Right atrium auricular region (tissue), 2 donors: ENCODE measurements at regions not wholly inside any gene's neighbourhood (a gene's known extent, or its start where the extent isn't known, plus 50 kb on each side); places are given as distances from the start of the nearest gene placed in this dataset.
"Not testable (repeated sequence)": the region's sequence is repeated elsewhere in the genome, so short reads cannot be mapped to it uniquely, and the experiment has no call there.

Source experiments
- DNase-seq: peaks from one replicate; pipeline ENCODE4 v3.0.0-alpha.2; 2019; ENCODE audit warnings: low spot score
- H3K27ac ChIP-seq, 2 donors: fragments of 200-600 bp; sonication (generic); 1 replicate in 1 of 2; 2 replicates in 1 of 2; pipeline ENCODE4 v1.5.1; 2016 to 2019
- H3K27me3 ChIP-seq, 2 donors: fragments of 200-600 bp; sonication (generic); one replicate each; pipeline versions ENCODE4 v1.5.1 to v1.6.0; 2017 to 2019
- H3K36me3 ChIP-seq: fragments of 200-600 bp; sonication (generic); one replicate; pipeline ENCODE4 v1.5.1; 2016
- H3K4me1 ChIP-seq, 2 donors: fragments of 200-600 bp; sonication (generic); one replicate each; pipeline versions ENCODE4 v1.5.1 to v1.6.0; 2017 to 2019
- H3K4me3 ChIP-seq, 2 donors: fragments of 200-600 bp; sonication (generic); 1 replicate in 1 of 2; 2 replicates in 1 of 2; pipeline ENCODE4 v1.5.1; 2017 to 2019; ENCODE audit warnings: mild to moderate bottlenecking in 1 of 2, moderate library complexity in 1 of 2
- H3K9me3 ChIP-seq, 2 donors: fragments of 200-600 bp; sonication (generic); one replicate each; pipeline ENCODE4 v1.5.1; 2019
- TF ChIP-seq, protein P1 (sequence below), 2 donors: fragments of 200-600 bp; sonication (generic); IDR thresholded peaks; one replicate each; pipeline ENCODE4 v1.5.1; 2019; ENCODE audit warnings: antibody characterized with exemption in 2 of 2

DNA sequence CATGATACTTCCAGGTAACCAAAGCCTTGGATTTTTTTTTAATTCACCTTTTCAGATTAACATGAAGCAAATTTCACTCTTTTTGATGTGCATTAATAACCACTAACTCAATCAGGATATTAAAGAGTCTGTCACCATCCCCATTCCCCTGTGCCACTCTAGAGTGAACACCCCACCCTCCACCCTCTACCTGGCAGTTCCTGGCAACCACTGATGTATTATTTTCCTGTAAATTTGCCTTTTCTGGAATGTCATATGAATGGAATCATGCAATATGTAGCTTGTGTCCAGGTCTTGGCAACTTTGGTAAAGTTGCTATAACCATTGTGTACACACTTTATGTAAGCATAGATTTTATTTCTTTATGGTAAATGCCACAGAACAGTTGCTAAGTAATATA lies 627.6 kb downstream of the MCTP2 start:
- TF ChIP-seq, protein P1, sequence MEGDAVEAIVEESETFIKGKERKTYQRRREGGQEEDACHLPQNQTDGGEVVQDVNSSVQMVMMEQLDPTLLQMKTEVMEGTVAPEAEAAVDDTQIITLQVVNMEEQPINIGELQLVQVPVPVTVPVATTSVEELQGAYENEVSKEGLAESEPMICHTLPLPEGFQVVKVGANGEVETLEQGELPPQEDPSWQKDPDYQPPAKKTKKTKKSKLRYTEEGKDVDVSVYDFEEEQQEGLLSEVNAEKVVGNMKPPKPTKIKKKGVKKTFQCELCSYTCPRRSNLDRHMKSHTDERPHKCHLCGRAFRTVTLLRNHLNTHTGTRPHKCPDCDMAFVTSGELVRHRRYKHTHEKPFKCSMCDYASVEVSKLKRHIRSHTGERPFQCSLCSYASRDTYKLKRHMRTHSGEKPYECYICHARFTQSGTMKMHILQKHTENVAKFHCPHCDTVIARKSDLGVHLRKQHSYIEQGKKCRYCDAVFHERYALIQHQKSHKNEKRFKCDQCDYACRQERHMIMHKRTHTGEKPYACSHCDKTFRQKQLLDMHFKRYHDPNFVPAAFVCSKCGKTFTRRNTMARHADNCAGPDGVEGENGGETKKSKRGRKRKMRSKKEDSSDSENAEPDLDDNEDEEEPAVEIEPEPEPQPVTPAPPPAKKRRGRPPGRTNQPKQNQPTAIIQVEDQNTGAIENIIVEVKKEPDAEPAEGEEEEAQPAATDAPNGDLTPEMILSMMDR (IDR thresholded peaks at IDR 0.05): no peak
- Histone ChIP-seq H3K4me1 (no peaks in the 10 kb centered on the region), H3K4me3 (no peak overlapping the region), H3K36me3 (no peaks in the 10 kb centered on the region), H3K9me3 (peaks cover 0 to 8% of the 10 kb centered on the region in 2 donors), H3K27me3 (no peaks in the 10 kb centered on the region), H3K27ac (no peak overlapping the region)
- DNase-seq: no peak

DNA sequence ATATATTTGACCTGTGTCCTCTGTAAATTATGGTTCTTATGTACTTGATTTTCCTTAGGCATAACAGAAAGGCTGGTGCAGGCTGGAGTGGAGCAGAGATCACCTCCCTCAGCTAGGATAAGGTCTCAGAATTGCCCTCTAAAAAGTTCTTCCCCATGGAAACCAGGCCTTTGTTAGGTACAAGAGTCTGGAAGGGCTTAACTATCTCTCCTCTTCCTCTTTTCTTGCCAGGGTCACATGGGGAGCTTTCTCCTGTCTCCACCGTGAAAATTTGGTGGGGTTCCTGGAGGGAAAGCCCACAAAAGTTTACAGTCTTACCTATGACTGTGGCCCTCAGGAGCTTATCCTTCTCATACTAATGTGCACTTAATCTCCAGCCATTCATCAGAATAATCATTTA lies 633.2 kb downstream of the MCTP2 start:
- TF ChIP-seq, protein P1 (IDR thresholded peaks at IDR 0.05): no peak
- Histone ChIP-seq H3K9me3 (peaks cover 0 to 8% of the 10 kb centered on the region in 2 donors), H3K27ac (no peak overlapping the region), H3K4me1 (no peaks in the 10 kb centered on the region), H3K36me3 (no peaks in the 10 kb centered on the region), H3K4me3 (no peak overlapping the region), H3K27me3 (no peaks in the 10 kb centered on the region)
- no peak for DNase-seq

DNA sequence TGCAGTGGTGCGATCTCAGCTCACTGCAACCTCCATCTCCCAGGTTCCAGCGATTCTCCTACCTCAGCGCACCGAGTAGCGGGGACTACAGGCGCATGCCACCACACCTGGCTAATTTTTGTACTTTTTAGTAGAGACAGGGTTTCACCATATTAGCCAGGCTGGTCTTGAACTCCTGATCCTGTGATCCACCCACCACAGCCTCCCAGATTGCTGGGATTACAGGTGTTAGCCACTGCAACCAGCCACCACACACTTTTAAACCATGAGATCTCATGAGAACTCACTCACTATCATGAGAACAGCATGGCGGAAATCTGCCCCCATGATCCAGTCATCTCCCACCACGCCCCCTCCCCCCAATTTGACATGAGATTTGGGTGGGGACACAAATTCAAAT lies 636.9 kb downstream of the MCTP2 start:
- H3K27ac ChIP-seq, H3K36me3 ChIP-seq, H3K9me3 ChIP-seq, H3K27me3 ChIP-seq, H3K4me1 ChIP-seq, H3K4me3 ChIP-seq, DNase-seq: not testable (repeated sequence)

DNA sequence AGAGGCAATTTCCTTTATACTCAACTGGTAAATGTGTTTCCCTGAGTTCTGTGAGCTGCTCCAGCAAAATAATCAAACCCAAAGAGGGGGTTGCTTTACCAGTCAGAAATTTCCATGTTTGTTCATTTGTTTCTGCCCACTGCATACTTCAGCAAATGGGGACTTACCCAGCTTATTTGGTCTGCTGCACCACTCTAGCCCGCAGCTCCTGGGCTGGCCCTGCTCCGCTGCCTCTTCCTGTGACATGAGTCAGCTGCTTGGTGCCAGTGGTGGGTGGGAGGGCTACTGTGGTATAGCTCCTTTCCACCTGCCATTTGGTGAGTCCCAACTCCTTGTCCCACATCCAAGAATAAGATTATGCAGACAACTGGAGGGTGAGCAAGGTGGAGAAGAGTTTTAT lies 644.2 kb downstream of the MCTP2 start:
- no peaks in the 10 kb centered on the region for H3K27me3 ChIP-seq
- H3K9me3 ChIP-seq: peaks cover 0 to 12% of the 10 kb centered on the region in 2 donors
- no peak overlapping the region for H3K4me3 ChIP-seq
- no peaks in the 10 kb centered on the region for H3K4me1 ChIP-seq
- TF ChIP-seq, protein P1 (IDR thresholded peaks at IDR 0.05): no peak
- no peak overlapping the region for H3K27ac ChIP-seq
- DNase-seq: no peak
- H3K36me3 ChIP-seq: no peaks in the 10 kb centered on the region

DNA sequence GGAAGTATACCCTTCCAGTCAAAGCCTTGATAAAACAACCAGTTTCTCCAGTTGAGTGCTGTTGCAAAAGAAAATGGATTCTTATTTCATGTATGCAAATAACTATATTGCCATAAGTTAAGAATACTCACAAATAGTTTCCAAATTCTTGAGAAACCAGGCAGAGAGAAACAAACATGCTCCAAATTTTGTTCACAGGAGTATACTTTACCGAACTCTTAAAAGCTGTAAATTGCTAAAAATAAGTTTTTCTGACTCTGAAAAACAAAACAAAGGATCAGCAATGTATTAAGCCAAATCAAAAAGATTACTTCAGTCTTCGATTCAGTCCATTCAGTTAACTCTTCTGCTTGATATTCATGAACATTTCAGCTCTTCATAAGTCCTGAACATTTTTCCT lies 646.5 kb downstream of the MCTP2 start:
- no peak for DNase-seq
- Histone ChIP-seq H3K9me3 (peaks cover 0 to 12% of the 10 kb centered on the region in 2 donors), H3K4me3 (no peak overlapping the region), H3K36me3 (no peaks in the 10 kb centered on the region), H3K27me3 (no peaks in the 10 kb centered on the region), H3K4me1 (no peaks in the 10 kb centered on the region), H3K27ac (no peak overlapping the region)
- TF ChIP-seq, protein P1 (IDR thresholded peaks at IDR 0.05): no peak

DNA sequence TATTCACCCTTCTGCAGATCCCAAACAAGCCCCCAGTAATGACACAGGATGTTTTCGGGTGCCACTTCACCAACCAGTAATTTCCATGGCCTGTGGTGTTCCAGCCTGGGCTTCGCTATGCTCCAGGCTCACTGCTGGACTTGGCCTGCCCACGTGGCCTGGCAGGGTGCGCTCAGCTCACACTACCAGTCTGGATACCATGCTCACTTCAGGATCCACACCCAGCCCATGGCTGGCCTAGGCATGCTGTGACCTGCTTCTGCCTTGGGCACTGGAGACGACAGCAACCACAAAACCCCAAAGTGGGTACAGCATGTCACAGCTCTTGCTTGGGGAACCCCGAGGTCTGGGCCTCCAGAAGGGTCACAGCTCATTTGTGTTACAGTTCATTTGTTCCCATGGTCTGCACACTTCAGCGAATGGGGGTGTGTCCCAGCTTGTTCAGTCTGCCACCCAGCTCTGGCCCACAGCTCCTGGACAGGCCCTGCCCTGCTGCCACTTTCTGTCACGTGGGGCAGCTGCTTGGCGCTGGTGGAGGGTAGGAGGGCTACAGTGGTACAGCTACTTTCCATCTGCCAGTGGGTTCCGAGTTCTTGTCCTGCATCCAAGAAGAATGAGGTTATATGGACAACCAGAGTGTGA lies 650.8 kb downstream of the MCTP2 start:
- Histone ChIP-seq H3K4me1 (no peaks in the 10 kb centered on the region), H3K4me3 (no peak overlapping the region), H3K27me3 (no peaks in the 10 kb centered on the region), H3K36me3 (no peaks in the 10 kb centered on the region), H3K27ac (no peak overlapping the region), H3K9me3 (peaks cover 0 to 21% of the 10 kb centered on the region in 2 donors)
- TF ChIP-seq, protein P1 (IDR thresholded peaks at IDR 0.05): no peak
- no peak for DNase-seq
